ENCODE measurements at regions not wholly inside any gene's neighbourhood (a gene's known extent, or its start where the extent isn't known, plus 50 kb on each side); places are given as distances from the start of the nearest gene placed in this dataset.

DNA sequence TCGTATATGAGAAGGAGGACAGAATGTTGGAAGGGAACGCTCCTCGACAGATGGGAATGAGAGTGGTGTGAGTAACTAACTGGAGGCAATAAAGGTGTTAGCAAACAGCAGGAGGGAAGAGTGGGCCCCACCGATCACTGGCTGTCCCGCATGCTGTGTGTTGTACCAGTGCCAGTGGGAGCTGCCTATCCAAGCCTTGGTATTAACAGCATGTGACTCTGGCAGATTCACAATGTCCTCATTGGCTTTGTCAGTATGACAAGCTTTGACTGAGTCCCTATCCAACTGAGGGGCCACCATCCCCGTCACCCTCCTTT, 188.3 kb downstream of the NRIP1 start:
- TF ChIP-seq, protein P1, sequence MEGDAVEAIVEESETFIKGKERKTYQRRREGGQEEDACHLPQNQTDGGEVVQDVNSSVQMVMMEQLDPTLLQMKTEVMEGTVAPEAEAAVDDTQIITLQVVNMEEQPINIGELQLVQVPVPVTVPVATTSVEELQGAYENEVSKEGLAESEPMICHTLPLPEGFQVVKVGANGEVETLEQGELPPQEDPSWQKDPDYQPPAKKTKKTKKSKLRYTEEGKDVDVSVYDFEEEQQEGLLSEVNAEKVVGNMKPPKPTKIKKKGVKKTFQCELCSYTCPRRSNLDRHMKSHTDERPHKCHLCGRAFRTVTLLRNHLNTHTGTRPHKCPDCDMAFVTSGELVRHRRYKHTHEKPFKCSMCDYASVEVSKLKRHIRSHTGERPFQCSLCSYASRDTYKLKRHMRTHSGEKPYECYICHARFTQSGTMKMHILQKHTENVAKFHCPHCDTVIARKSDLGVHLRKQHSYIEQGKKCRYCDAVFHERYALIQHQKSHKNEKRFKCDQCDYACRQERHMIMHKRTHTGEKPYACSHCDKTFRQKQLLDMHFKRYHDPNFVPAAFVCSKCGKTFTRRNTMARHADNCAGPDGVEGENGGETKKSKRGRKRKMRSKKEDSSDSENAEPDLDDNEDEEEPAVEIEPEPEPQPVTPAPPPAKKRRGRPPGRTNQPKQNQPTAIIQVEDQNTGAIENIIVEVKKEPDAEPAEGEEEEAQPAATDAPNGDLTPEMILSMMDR (IDR thresholded peaks at IDR 0.05), result no peak
- peaks cover 8% of the 10 kb centered on the region for H3K4me1 Mint-ChIP-seq (ENCODE audit: unreplicated experiment)
- no peak for DNase-seq (ENCODE audit: extremely low spot score, unreplicated experiment)
- H3K4me3 Mint-ChIP-seq (ENCODE audit: unreplicated experiment), result no peak overlapping the region
- H3K27ac Mint-ChIP-seq (ENCODE audit: unreplicated experiment), result no peak overlapping the region
- H3K36me3 Mint-ChIP-seq (ENCODE audit: unreplicated experiment), result no peaks in the 10 kb centered on the region
- no peaks in the 10 kb centered on the region for H3K27me3 Mint-ChIP-seq (ENCODE audit: unreplicated experiment)
- no peaks in the 10 kb centered on the region for H3K9me3 Mint-ChIP-seq (ENCODE audit: unreplicated experiment)

DNA sequence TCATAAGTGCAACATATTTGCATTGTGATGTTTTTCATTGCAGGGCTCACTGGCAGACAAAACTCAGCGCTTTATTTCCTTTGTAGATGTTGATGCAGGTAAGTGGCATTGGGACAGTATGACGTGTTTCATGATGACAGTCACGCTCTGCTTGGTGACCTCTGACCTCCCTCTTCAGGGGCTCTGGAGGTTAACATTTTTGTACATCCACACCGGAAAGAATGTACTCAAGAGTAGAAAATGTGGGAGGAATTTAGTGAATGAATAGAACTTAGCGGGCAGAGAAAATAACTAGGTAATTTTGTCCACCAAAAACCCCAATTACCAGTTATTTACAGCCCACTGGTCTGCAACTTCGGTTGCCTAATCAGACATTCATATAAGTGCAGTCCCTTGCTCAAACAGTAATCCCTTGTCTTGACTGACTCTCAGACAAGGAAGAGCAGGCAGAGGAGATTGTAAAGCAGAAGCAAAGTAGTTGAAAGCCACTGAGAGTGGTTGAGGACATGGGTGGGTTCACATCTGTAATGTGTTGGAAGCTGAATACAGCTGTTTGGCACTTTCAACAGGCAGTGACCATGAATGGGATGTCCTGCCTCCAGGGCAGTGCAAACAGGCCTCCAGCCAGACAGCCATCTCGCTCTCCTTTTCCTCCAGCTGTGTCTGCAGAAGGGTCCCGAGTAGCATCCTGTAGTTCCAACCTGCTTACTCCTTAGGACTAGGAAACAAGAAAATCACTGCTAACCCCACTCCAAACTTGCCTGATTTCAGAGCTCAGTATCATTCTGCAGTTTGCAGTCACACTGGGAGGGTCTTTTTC, 188.9 kb downstream of the NRIP1 start:
- no peak for DNase-seq (ENCODE audit: extremely low spot score, unreplicated experiment)
- TF ChIP-seq, protein P1 (IDR thresholded peaks at IDR 0.05), result no peak
- Mint-ChIP-seq H3K27ac (ENCODE audit: unreplicated experiment) (no peak overlapping the region), H3K4me1 (ENCODE audit: unreplicated experiment) (peaks cover 8% of the 10 kb centered on the region), H3K4me3 (ENCODE audit: unreplicated experiment) (no peak overlapping the region), H3K27me3 (ENCODE audit: unreplicated experiment) (no peaks in the 10 kb centered on the region), H3K36me3 (ENCODE audit: unreplicated experiment) (no peaks in the 10 kb centered on the region), H3K9me3 (ENCODE audit: unreplicated experiment) (no peaks in the 10 kb centered on the region)

DNA sequence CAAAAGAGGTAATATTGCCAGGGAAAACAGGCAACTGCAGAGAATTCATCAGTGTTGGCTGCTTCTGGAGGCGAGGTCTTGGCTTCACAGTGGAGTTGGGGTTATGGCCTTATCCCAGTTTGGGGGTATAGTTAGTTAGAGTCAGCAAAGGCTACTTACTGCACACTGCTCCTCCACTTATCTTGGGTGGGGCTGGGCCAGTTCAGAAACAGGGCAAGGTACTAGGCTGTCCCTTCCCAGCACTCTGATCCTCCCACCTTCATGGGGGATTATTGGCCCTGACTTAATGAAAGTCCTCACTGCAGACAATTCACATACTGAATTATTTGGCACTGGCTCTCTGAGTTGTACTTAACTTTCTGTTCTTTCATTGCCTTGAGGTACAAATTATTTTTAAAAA, 189.6 kb downstream of the NRIP1 start:
- no peak for DNase-seq (ENCODE audit: extremely low spot score, unreplicated experiment)
- no peaks in the 10 kb centered on the region for H3K9me3 Mint-ChIP-seq (ENCODE audit: unreplicated experiment)
- no peak overlapping the region for H3K27ac Mint-ChIP-seq (ENCODE audit: unreplicated experiment)
- H3K4me3 Mint-ChIP-seq (ENCODE audit: unreplicated experiment), result no peak overlapping the region
- H3K36me3 Mint-ChIP-seq (ENCODE audit: unreplicated experiment), result no peaks in the 10 kb centered on the region
- H3K4me1 Mint-ChIP-seq (ENCODE audit: unreplicated experiment), result peaks cover 8% of the 10 kb centered on the region
- H3K27me3 Mint-ChIP-seq (ENCODE audit: unreplicated experiment), result no peaks in the 10 kb centered on the region
- TF ChIP-seq, protein P1 (IDR thresholded peaks at IDR 0.05), result no peak

DNA sequence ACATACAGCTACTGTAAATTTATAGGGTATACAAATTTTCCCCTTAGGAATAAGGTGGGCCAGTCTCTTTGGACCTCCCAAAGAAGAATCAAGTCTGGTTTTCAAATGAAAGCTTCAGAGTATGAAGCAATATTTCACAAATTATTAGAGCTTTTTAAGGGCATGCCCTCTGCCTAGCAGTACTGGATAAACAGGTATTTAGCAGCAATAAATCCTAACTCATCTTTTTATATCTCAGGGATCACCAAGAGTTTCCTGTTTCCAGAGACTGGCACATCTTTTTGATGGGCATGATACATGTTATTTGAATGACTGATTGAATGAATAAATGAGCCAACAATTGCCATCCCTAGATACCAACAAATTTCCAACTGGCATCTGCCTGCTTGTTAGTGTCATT, 190.4 kb downstream of the NRIP1 start:
- TF ChIP-seq, protein P1 (IDR thresholded peaks at IDR 0.05), result no peak
- no peaks in the 10 kb centered on the region for H3K36me3 Mint-ChIP-seq (ENCODE audit: unreplicated experiment)
- no peak for DNase-seq (ENCODE audit: extremely low spot score, unreplicated experiment)
- H3K9me3 Mint-ChIP-seq (ENCODE audit: unreplicated experiment), result no peaks in the 10 kb centered on the region
- H3K27ac Mint-ChIP-seq (ENCODE audit: unreplicated experiment), result no peak overlapping the region
- H3K27me3 Mint-ChIP-seq (ENCODE audit: unreplicated experiment), result no peaks in the 10 kb centered on the region
- H3K4me3 Mint-ChIP-seq (ENCODE audit: unreplicated experiment), result no peak overlapping the region
- peaks cover 8% of the 10 kb centered on the region for H3K4me1 Mint-ChIP-seq (ENCODE audit: unreplicated experiment)

DNA sequence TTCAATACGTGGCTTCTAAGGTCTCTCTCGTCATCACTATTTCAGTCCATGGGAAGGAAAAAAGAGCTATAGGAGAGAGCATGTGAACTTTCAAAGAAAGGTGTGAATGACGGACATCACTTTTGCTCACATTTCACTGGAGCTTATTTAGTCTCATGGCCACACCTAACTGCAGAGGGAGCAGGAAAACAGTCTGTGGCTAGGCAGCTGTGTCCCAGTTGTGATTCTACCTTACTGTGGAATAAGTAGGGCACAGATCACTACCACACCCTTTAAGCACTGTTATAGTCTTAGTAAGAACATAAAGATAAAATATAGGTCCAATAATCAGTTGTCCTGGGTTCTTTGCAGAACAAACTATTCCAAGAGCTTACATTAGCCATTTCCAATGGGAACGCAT, 192.9 kb downstream of the NRIP1 start:
- H3K4me1 Mint-ChIP-seq (ENCODE audit: unreplicated experiment), result peaks cover 4% of the 10 kb centered on the region
- H3K36me3 Mint-ChIP-seq (ENCODE audit: unreplicated experiment), result no peaks in the 10 kb centered on the region
- no peaks in the 10 kb centered on the region for H3K9me3 Mint-ChIP-seq (ENCODE audit: unreplicated experiment)
- no peaks in the 10 kb centered on the region for H3K27me3 Mint-ChIP-seq (ENCODE audit: unreplicated experiment)
- DNase-seq (ENCODE audit: extremely low spot score, unreplicated experiment), result no peak
- TF ChIP-seq, protein P1 (IDR thresholded peaks at IDR 0.05), result no peak
- no peak overlapping the region for H3K4me3 Mint-ChIP-seq (ENCODE audit: unreplicated experiment)
- no peak overlapping the region for H3K27ac Mint-ChIP-seq (ENCODE audit: unreplicated experiment)
